ENCODE measurements at regions not wholly inside any gene's neighbourhood (a gene's known extent, or its start where the extent isn't known, plus 50 kb on each side); places are given as distances from the start of the nearest gene placed in this dataset.

DNA sequence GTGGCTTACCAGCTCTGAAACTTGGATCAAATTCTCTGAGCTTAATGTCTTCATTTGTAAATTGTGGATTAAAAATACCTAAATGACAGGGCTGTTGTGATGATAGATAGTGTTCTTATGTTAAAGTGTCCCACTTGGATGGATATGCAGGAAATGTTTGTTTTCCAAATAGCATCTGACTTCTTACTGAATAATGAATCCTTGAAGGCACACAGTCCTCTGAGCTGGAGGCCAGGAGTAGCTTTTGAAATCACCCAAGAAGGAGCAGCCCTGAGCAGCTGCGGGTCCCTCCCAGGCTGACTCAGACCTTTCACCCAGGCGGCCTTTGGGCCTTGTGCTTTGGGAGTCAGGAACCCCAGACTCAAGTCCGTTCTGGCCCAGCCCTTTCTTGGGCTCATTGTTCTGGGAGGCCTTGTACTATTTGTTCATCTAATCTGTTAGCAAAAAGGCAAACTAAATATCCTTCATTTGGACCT lies 173.0 kb upstream of the GATA6 start:
- no peak for DNase-seq (ENCODE audit: low spot score)

DNA sequence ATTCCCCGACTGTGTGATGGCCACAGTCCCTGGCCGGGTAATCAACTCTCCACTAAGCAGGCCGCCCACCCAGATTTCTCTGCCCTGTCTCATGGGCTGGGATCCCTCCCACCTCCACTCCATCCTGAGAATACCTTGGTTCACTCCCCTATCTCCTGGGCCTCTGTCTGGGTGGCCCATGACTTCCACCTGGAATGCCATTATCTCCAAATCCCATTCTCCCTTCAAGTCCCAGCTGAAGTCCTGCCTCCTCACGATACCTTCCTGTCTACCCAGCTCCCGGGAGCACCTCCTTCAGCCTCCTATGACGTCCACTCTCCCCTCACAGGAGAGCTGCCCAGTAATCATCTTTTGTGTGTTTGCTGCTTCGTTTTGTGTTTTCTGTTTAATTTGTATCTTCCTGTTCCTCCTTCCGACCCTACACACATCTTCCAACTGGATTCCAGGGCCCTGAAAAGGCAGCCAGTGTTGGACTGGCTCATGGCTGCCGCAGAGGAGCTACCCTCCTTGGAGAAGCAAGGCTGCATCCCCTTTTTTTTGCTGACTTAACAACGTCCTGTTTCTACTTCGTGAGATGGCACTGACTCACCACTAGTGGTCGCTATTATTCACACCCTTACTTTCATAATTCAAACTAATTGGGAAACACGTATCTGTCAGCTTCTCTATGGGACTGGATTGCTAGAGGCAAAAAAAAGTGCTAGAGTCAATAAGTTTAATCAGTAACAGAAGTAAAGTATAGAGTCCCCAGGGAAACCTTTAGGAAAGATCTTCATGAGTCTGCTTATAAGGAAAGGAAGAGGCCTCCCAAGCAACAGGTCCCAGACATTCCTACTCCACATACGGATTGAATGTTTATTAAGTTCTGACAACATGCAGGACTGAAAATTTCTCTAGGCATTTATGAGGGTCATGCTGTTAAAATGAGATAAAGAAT lies 171.9 kb upstream of the GATA6 start:
- peak; percentile 53 for DNase-seq (ENCODE audit: low spot score)

DNA sequence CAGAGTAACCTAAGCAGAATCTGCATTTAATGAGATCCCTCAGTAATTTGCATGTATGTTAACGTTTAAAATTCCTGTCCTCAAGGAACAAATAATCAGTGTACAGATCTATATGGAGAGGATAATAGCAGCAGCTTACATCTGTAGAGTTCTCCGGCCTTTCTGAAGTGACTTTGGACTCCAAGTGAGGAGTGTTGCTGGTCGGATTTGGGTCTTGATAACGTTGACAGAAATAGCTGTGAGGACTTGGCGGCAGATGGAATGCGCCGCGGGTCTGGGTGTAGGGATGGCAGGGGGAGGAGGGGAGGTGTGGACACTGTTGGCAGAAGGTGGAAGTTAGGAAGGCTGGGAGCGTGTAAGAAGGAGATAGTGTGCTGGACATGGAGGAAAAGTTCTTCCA lies 170.9 kb upstream of the GATA6 start:
- DNase-seq (ENCODE audit: low spot score), result no peak

DNA sequence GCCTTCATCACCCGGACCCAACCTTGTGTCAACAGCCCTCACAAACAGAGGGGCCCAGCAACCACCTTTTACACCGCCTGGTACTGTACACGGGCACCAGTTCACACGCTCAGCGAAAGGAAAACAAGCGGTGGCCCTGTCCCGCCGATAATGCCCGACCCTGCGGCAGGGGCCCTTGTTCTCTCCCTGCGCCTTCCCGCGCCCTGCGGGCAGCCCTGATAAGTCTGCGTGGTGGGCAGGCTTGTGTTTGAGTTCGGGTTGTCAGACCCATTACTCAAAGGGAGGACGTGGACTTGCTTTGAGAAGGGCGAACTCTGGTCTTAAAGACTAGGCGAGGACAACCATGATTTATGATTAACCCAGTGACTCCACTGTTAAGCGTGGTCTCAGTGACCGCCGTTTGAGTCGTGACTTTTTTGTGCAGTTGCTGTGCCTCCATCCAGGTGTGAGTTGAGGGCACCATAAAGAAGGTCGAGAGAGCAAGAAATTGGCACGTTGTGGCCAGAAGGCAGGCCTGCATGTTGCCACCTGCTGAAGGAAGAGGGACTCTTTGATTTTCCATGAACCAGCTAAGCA lies 167.4 kb upstream of the GATA6 start:
- DNase-seq (ENCODE audit: low spot score), result no peak

DNA sequence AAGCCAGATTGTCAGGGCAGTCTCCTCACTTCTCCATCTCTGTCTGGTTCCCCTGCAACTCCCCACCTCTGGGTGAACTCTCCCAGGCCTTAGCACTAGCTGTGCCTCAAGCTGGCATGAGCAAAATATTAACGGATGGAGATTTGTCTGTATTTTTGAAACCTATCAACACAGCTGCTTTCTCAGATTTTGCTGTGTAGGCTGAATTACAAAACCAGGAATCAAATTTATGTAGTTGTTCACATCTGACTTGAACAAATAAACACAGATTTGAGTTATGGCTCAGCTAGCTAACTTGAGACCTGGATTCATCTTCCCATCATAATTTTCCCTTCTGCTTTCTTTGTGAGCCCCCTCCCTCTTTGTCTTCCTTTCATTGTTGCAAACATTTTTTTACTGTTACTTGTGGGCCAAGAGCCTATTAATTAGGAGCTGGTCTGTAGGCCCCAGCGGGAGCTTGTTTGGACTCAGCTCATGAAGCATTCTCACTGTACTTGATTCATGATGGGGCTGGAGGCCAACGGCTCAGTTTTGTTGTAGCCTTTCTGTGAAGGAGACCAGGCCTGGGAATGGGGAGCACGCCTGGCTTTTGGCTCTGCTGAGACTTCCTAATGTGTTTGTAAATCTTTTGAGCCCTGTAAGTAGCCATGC lies 164.1 kb upstream of the GATA6 start:
- no peak for DNase-seq (ENCODE audit: low spot score)

DNA sequence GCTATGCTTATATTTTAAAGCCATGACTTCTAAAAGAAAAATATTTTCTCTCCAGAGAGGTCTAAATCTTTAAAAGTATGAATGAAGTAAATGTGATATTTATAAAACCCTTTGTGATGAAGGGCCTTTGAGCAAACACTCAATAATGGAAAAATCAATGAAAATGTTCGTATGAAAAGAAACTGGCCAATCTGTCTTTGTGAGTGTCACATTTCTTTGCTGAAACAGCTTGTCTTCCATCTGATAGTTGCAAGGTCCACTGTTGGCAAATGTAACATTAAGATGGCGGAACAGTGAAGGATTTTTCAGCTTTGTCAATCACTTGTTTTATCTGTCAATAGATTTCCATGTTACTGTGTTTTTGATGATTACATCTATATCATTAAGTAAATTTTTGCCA lies 162.9 kb upstream of the GATA6 start:
- no peak for DNase-seq (ENCODE audit: low spot score)

DNA sequence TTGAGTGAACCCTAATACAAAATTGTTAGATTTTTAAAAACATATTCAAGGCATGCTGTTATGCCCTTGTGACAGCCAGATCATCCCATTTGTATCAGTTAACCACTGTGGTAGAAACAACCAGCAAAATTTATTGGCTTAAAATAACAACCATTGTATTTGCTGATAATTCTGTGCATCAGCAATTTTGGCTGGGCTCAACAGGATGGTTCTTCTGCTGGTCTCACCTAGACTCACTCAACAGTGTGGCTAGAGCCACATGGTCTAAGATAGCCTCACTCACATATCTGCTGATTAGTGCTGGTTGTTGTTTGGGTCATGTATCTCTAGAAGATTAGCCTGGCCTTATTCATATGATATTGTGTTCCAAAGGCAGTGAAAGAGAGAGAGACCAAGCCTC lies 160.1 kb upstream of the GATA6 start:
- DNase-seq (ENCODE audit: low spot score), result no peak

DNA sequence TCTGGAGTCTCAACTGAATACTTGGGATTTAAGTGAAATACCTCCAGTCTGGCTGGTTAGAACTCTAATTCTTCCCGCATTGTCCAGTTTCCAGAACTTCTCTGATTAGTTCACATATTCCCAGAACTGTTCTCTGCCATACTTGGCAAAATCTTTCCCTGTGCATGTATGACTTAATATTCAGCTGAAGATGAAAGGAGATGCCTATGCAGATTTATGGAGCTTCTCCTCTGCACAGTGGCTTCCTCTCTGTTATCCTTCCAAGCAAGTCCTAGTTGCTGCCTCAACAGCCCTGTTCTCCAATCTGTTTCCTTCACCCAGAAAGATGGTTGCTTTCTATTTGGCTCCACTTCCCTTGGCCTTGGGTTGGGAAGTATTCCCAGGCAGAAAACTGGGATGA lies 155.4 kb upstream of the GATA6 start:
- no peak for DNase-seq (ENCODE audit: low spot score)

DNA sequence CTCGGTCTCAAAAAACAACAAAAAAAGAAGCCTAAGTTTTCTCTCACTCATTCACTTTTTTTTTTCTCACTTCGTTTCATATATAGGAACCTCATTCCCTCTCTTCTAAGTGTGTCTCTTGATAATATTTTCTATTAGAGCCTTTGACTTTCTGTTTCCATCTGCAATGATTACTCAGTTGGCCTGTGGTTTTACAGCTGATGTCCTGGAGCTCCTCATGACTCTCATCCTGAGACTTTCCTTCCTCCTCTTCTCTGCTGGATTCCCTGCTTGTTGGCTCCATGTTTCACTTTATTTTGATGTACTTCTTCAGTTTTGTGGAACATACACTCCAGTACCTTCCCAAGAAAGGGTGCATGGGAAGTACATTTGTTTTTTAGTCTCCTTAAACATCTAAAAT lies 154.2 kb upstream of the GATA6 start:
- no peak for DNase-seq (ENCODE audit: low spot score)

DNA sequence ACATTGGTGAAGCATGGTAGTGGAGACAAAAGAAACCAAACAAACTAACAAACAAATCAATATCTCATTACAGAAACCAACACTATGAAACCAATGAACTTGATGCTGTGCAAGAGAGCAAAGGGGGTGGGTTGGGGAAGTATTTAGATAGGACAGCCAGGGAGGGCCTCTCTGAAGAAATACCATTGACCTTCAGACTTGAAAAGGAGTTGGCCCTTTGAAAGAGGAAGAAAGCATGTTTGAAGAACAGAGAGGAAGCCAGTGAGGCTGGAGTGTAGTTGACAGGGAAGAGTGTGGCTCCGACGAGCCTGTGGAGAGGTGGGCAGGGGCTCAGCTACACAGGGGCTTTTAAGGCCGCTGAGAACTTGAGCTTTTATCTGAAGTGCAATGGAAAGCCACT lies 151.0 kb upstream of the GATA6 start:
- DNase-seq (ENCODE audit: low spot score), result no peak

DNA sequence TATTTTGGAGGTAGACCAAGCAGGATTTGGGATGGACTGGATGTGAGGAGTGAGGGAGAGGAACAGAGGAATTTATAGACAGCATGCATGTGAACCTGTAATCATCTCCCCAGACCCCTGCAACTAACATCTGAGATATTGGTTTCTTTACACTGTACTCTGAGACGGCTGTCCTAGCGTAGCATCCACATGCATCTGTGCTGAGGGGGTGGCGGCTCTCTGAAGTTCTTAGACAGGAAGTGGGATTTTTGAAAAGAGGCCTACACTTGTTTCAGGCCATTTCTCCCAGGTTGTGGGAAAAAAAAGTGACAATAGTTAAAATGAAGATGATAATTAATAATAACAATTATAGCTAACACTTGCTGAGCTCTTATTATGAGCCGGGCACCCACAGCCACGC lies 150.2 kb upstream of the GATA6 start:
- no peak for DNase-seq (ENCODE audit: low spot score)

DNA sequence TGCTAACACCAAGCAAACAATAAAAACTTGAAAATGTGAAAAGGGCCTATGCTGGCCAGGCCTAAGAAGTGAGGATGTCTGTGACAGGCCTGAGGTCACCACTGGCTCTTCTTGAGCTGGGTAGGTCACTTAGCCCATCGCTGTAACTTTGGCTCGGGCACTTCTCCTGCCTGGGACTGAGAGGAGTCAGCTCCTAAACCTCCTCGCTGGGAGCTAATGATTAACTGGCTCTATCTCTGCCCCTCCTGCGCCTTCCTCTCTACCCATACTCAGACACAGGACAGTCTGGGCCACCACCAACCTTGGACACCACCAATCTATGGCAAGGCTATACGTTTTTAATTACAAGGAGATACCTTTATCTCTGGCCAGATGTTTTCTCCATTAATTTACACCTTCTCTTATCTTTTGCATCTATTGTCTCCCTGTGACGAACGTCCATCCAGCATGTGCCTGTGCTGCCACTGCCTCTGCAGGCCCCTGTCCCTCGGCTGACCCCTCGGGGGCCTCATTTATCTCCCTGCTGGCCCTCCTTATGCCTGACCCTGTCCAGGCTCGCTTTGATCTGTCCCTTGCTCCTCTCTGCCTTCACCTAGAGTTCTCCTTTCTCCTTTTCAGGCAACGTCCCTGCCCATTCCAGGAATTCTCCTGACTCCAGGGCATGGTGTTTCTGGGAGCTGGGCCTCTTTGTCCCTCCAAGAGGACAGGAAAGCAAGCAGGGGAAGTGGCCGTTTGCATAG lies 149.1 kb upstream of the GATA6 start:
- DNase-seq (ENCODE audit: low spot score), result no peak

DNA sequence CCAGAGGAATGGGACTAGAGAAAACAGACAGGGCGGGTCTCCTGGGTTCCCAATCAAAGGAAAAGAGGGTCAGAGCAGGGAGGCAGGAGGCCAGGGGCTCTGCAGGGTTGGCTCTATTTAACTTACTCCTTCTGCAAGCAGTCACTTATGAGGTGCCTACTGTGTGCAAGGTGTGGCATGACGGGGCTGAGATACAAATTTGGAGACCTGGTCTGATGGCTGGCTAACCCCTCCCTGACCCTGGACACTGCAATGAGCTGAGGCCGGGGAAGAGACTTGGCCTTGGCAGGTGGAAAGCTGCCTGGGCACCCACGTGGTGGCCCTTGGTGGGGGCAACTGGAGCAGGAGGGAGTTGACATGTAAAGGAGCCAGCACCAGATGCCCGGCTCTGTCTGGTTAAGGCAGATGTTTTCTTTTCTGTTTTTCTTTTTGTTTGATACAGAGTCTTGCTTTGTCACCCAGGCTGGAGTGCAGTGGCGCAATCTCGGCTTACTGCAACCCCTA lies 148.5 kb upstream of the GATA6 start:
- no peak for DNase-seq (ENCODE audit: low spot score)

DNA sequence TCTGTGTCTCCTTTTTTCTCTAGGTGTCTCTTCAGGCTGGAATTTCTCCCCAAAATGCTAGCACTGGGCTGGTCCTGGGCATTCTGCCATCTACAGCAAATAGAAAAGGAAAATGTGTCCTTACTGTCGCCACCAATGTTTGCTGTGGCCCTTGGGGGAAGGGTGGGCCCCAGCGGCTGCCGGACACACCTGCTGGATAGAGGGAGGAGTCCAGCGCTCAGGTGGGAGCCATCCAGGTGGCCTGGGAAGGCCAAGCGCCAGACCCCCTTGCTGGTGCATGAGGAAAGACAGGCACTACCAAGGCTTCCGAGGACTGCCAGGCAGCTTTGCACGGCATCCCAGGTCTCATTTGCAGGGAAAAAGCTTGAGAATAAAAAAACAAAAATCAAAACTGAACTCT lies 147.7 kb upstream of the GATA6 start:
- DNase-seq (ENCODE audit: low spot score), result no peak

DNA sequence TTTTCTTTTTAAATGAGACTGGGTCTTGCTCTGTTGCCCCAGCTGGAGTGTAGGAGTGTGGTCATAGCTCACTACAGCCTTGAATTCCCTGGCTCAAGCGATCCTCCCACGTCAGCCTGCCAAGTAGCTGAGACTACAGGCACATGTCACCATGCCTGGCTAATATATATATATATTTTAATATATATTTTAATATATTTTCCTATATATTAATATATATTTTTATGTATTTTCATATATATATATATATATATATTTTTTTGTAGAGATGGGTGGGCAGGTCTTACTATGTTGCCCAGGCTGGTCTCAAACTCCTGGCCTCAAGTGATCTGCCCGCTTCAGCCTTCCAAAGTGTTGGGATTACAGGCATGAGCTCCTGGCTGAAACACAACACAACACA lies 144.5 kb upstream of the GATA6 start:
- DNase-seq (ENCODE audit: low spot score), result no peak

DNA sequence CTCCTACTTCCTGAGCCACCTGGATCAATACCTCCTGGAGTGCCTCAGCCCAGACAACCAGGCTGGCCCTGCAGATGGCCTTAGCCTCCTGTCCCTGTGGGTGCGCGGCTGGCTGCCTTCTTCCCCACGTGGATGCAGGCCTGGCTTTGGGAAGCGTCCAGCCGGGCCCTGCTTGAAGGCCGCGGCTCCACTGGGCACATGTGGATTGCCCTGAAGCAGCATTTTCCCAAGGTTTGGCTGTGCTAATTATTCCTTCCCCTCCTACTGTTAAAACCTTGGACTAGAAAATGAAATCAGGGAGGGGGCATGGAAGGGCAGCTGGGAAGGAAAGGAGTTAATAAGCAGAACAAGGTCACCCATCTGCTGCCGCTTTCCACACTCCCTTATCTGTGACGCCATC lies 143.0 kb upstream of the GATA6 start:
- no peak for DNase-seq (ENCODE audit: low spot score)

DNA sequence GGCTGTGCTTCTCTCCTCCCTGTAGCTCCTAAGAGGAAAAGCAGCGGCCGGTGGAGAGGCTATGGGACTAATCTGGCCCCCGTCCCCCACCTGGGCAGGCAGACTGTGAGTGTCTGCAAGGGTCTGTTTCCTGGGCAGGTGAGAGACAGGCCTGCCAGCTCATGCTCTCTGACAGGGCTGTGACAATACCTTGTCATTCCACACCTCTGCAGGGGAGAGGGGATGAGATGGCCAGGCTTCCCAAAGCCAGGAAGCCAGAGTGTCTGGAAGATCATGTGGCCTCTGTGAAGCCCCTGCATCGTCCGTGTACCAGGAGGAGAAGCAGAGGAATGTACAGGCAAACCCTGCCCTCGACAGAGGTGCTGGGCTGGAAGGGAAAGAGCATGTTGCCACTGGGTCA lies 142.5 kb upstream of the GATA6 start:
- no peak for DNase-seq (ENCODE audit: low spot score)

DNA sequence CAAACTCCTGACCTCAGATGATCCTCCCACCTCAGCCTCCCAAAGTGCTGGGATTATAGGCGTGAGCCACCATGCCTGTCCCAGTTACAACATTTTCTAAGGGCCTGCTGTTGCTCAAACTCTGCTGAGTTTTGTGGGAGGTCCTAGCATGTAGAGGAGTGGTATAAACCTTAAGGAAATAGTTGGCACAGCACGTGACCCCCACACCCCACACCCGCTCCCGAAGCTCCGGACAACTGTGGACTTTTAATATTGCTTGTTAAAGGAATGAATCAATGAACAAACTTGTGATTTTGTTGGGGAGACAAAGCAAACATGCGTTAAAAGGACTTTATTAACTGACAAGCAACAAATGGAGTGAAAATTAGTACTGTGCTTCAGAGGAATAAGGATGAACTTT lies 137.8 kb upstream of the GATA6 start:
- DNase-seq (ENCODE audit: low spot score), result no peak

DNA sequence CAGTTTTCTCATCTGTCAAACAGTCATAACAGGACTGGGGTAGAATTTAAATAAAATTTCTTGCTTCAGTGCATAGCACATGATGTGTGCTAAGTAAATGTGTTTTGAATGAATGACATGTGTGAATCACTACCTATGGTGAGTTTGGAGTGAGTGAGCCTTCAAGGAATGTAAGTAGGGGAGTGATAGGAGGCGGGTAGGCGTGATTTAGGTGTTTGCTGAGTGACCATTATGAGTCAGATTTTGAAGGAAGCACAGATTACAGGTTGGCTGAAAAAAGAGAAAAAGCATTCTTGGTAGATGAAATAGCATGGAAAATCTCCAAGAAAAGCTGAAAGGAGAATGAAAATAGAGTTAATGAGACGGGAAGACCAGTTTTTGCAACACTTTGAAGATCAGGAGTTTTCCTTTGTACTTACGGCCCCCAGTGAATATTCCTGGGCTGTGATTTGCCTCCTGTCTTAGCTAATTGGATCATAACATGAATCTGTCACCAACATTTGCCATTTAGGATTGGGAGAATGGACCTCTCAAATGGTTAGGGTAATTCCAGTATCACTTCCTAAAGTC lies 136.9 kb upstream of the GATA6 start:
- DNase-seq (ENCODE audit: low spot score), result peak; percentile 81

DNA sequence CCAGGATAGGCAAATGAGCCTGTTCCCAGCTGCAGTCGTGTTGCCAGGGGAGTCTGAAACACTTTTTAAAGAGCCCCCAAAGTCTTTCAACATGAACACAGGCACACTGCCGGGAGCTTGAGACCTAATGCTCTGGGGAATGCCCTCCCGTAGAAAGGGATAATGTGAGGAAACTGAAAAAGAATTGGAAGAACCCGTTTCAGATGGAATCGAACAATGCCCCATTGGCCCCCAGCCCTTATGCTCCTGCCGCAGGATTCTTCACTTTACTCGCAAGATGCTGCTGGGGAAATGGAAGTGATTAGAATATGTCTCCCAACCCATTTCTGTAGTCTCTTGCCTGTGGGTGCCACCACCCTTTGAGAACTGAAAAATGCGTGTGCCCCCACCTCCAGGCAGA lies 136.3 kb upstream of the GATA6 start:
- no peak for DNase-seq (ENCODE audit: low spot score)

DNA sequence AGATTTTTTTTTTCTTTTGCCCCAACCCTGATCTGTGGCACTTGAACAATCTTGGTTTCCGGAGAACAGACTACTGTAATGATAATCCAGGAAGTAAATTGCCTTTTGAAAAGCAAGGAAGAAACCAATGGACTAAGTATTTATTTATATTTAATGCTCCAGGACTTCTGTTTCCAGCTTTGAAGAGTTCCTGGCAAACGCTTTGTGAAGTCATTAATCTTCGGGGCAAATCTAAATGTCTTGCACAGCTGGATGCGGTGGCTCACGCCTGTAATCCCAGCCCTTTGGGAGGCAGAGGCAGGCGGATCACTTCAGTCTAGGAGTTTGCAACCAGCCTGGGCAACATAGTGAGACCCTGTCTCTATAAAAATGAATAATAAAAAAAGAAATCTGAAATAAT lies 135.1 kb upstream of the GATA6 start:
- DNase-seq (ENCODE audit: low spot score), result no peak

DNA sequence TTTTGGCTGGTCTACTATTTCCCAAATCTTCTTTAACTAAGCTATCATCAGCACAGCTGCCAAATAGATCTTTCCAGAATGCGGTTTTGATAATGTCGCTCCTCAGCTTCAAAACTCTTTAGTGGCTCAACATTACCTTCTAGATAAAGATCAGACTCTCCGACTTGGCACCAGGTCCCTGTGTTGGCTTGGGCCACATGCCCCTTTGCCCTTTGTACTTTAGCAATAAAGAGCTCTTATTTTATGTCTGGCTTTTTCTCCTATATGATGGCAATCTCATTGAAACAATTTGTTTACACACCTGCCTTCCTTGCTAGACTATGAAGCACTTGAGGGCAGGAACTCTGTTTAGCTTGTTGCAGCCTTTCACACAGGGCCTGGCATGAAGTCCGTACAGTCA lies 128.9 kb upstream of the GATA6 start:
- no peak for DNase-seq (ENCODE audit: low spot score)

All from H4 (cell line).